ENCODE measurements at regions not wholly inside any gene's neighbourhood (a gene's known extent, or its start where the extent isn't known, plus 50 kb on each side); places are given as distances from the start of the nearest gene placed in this dataset.

GRCh38 chr2:84187258-84187657, 271.8 kb downstream of the SUCLG1 start:
- Histone ChIP-seq H3K9ac (ENCODE audit: low read length) (no peak overlapping the region), H3K27me3 (replicated peaks; ENCODE audit: insufficient read depth, low read length) (no peaks in the 10 kb centered on the region), H2AFZ (ENCODE audit: low read length) (no peak overlapping the region), H3K9me3 (replicated peaks; ENCODE audit: insufficient read depth, low read length) (no peaks in the 10 kb centered on the region), H3F3A (ENCODE audit: insufficient read depth, low read length) (no peaks in the 10 kb centered on the region), H3K9me2 (replicated peaks; ENCODE audit: insufficient read depth, low read length) (no peaks in the 10 kb centered on the region), H3K79me2 (ENCODE audit: low read length) (no peaks in the 10 kb centered on the region), H3K4me2 (ENCODE audit: low read depth, low read length) (no peak overlapping the region), H3K4me1 (ENCODE audit: low read length) (no peaks in the 10 kb centered on the region), H4K20me1 (ENCODE audit: insufficient read depth, low read length) (no peaks in the 10 kb centered on the region), H3K27ac (ENCODE audit: low read length) (no peak overlapping the region), H3K36me3 (replicated peaks; ENCODE audit: insufficient read depth, low read length) (no peaks in the 10 kb centered on the region), H3K4me3 (ENCODE audit: low read length) (no peak overlapping the region)
- TF ChIP-seq EZH2 (optimal IDR thresholded peaks at IDR 0.05; ENCODE audit: low read depth, low read length) (no peak), EZH2phosphoT487 (IDR thresholded peaks at IDR 0.05; ENCODE audit: low read length) (no peak), CTCF (IDR thresholded peaks at IDR 0.05; ENCODE audit: low read length) (no peak)
- no peak for DNase-seq

GRCh38 chr2:84181927-84182326, 277.2 kb downstream of the SUCLG1 start:
- Histone ChIP-seq H3K27ac (ENCODE audit: low read length) (no peak overlapping the region), H3K4me2 (ENCODE audit: low read depth, low read length) (no peak overlapping the region), H3F3A (ENCODE audit: insufficient read depth, low read length) (no peaks in the 10 kb centered on the region), H2AFZ (ENCODE audit: low read length) (no peak overlapping the region), H3K9ac (ENCODE audit: low read length) (no peak overlapping the region), H3K36me3 (replicated peaks; ENCODE audit: insufficient read depth, low read length) (no peaks in the 10 kb centered on the region), H3K9me3 (replicated peaks; ENCODE audit: insufficient read depth, low read length) (no peaks in the 10 kb centered on the region), H3K27me3 (replicated peaks; ENCODE audit: insufficient read depth, low read length) (no peaks in the 10 kb centered on the region), H3K9me2 (replicated peaks; ENCODE audit: insufficient read depth, low read length) (no peaks in the 10 kb centered on the region), H3K4me1 (ENCODE audit: low read length) (no peaks in the 10 kb centered on the region), H3K4me3 (ENCODE audit: low read length) (no peak overlapping the region), H3K79me2 (ENCODE audit: low read length) (no peaks in the 10 kb centered on the region), H4K20me1 (ENCODE audit: insufficient read depth, low read length) (no peaks in the 10 kb centered on the region)
- DNase-seq = no peak
- no peak for TF ChIP-seq EZH2 (optimal IDR thresholded peaks at IDR 0.05; ENCODE audit: low read depth, low read length)
- no peak for TF ChIP-seq EZH2phosphoT487 (IDR thresholded peaks at IDR 0.05; ENCODE audit: low read length)
- no peak for TF ChIP-seq CTCF (IDR thresholded peaks at IDR 0.05; ENCODE audit: low read length)

GRCh38 chr2:84177733-84178132, 281.3 kb downstream of the SUCLG1 start:
- Histone ChIP-seq H3K4me3 (ENCODE audit: low read length) (no peak overlapping the region), H4K20me1 (ENCODE audit: insufficient read depth, low read length) (no peaks in the 10 kb centered on the region), H3K9me2 (replicated peaks; ENCODE audit: insufficient read depth, low read length) (no peaks in the 10 kb centered on the region), H3K4me1 (ENCODE audit: low read length) (no peaks in the 10 kb centered on the region), H3K79me2 (ENCODE audit: low read length) (no peaks in the 10 kb centered on the region), H3K9me3 (replicated peaks; ENCODE audit: insufficient read depth, low read length) (no peaks in the 10 kb centered on the region), H3K27me3 (replicated peaks; ENCODE audit: insufficient read depth, low read length) (no peaks in the 10 kb centered on the region), H3K36me3 (replicated peaks; ENCODE audit: insufficient read depth, low read length) (no peaks in the 10 kb centered on the region), H3K27ac (ENCODE audit: low read length) (no peak overlapping the region), H3F3A (ENCODE audit: insufficient read depth, low read length) (no peaks in the 10 kb centered on the region), H2AFZ (ENCODE audit: low read length) (no peak overlapping the region), H3K4me2 (ENCODE audit: low read depth, low read length) (no peak overlapping the region), H3K9ac (ENCODE audit: low read length) (no peak overlapping the region)
- TF ChIP-seq CTCF (IDR thresholded peaks at IDR 0.05; ENCODE audit: low read length) = no peak
- TF ChIP-seq EZH2phosphoT487 (IDR thresholded peaks at IDR 0.05; ENCODE audit: low read length) = no peak
- TF ChIP-seq EZH2 (optimal IDR thresholded peaks at IDR 0.05; ENCODE audit: low read depth, low read length) = no peak
- no peak for DNase-seq
